Germinal center (tissue), 1 donor: ENCODE measurements at regions not wholly inside any gene's neighbourhood (a gene's known extent, or its start where the extent isn't known, plus 50 kb on each side); places are given as distances from the start of the nearest gene placed in this dataset.
"Not testable (repeated sequence)": the region's sequence is repeated elsewhere in the genome, so short reads cannot be mapped to it uniquely, and the experiment has no call there.

ENCODE experiments used
- DNase-seq: peaks from one replicate; pipeline ENCODE4 v3.0.0; 2012; ENCODE audit warnings: mixed read lengths, low spot score

DNA sequence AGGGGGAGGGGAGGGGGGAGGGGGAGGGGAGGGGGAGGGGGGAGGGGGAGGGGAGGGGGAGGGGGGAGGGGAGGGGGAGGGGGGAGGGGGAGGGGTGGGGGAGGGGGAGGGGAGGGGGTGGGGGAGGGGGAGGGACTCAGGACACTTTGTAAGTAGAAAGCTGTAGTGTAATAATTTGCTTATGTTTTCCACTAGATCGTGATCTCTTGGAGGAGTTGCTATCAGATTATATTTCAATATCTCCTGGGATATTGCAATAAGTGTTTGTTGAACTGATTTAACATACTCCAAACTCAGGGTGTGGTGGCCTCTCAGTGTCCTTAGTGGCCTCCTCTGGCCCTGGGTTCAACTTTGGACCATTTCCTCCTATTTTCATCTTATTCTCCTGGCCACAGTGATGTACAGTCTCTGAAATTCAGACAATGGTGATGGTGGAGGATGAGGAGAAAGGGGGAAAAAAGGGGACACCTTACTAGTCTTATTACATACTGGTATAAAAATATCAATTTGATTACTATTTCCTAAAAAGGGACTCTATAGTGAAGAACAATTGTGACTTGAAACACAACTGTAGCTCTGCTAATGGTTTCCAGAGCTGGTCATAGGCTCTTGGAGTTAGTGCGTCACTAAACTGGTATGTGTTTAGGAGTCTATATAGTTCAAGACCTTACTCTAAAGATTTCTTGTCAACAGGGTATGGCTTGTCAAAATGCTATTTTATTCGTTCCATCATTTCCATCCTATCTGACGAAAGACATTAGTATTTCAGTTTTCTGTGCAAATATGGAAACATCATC lies 89.6 kb downstream of the DDX1 start:
- DNase-seq: no peak

DNA sequence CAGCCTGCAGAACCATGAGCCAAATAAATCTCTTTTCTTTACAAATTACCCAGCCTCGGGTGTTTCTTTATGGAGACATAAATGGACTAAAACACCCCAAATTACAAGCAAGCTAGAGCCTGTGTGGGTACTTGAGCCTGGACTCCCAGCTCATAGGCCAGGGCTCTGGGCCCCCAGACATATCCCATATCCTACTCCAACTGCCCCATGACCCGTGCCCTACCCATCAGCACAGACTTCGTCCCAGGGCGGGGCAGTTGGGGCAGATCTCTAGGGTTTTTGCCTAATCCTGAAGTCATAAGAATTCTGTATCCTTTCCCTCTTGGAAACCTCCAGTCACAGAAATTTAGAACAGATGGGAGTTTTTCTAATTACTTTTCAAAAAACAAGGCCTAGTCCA lies 90.7 kb downstream of the DDX1 start:
- DNase-seq: no peak

DNA sequence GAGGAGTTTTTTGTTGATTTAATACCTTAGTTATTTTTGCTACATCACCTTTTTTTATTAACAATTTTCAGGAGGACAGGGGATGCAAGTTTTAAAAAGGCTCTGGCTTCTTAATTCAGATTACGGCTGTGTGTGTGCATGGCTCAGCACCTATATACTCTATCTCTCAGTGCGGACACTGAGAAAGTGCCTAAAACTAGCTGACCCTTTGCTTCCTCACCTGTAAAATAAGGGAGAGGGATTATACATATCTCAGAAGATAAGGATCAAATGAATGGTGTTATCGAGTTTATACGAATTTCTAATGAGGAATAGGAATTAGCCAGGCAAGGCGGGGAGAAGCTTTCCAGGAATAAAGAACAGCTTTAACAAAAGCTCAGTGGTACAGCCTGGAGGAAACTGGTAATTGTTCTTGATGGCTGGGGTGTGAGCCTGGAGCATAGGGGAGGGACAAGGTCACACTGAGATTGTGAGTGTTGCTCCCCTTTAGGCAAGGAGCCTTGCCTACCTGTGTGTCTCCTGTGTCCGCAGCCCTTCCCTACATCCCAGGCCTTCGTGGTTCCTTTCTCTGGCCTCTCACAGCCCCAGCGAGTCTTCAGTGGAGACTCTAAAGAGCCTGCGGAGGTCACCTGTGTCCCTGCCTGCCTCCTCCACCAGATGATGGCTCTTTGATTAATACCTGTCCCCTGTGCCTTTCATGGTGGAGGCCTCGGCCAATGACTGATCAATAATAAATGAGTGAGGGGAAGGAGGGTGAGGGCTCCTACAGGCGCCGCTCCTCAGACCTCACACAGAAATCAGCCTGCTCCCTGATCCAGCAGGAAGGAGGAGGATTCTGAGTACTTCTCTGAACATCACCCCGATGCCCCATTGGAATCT lies 92.7 kb downstream of the DDX1 start:
- no peak for DNase-seq

DNA sequence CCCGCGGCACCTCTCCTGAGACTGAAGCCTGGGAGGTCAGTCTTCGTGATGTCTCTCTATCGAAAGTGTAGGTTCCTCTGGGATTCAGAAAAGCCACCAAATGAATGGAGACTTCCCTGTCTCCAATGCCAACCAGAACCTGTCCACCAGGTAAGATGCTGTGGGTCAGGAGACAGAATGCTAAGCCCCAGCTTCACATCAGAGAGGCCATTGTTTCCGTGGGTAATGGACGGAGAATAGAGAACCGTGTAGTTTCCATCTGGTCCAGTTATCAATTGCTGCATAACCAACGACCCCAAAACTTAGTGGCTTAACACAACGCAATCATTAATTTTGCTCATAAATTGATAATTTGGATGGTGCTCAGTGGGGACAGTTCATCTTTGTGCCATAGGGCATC lies 93.5 kb downstream of the DDX1 start:
- no peak for DNase-seq

DNA sequence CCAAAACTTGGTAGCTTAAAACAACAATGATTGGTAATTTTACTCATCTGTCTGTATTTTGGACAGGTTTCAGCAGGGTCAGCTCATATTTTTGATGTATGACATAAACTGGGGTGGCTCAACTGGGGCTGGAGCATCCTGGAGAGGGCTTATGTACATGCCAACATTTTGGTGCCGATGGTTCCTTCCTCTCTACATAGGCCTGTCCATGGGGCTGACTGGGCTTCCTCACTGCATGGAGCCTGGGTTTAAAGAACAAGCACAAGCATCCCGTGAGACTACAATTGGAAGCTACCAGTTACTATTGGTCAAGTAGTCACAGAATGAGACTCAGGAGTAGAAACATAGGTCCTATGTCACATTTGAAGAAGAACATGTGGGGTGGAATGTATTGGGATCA lies 95.0 kb downstream of the DDX1 start:
- DNase-seq: no peak

DNA sequence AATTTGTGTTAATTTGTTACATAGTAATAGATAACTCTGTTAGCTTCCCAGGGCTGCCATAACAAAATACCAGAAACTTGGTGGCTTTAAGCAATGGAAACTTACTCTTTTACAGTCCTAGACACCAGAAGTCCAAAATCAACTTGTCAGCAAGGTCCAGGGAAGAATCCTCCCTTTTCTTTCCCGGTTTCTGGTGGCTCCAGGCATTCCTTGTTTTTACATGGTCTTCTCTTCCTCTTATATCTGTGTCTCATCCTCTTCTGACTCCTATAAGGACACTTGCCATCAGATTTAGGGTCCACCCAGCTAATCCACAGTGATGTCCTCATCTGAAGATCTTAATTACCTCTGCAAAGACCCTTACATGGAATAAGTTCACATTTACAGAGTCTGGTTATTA lies 95.6 kb downstream of the DDX1 start:
- no peak for DNase-seq

DNA sequence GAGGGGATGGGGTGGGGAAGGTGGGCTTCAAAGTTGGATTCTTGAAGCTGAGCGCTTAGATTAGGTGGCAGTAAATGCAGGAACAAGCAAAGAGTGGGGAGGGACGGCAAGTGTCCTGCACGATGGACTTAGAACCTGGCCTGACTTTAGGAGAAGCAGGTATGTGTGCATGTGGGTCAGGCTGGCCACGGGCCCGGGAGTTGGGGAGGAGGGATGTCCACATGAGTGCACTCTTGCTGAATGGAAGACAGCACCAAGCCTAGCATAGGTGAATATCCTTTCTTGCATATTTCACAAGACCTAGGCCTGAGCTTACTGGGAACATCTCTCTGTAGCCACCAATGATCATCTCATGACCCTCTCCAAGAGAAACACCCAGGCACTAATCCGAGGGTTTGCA lies 96.1 kb downstream of the DDX1 start:
- DNase-seq: no peak

DNA sequence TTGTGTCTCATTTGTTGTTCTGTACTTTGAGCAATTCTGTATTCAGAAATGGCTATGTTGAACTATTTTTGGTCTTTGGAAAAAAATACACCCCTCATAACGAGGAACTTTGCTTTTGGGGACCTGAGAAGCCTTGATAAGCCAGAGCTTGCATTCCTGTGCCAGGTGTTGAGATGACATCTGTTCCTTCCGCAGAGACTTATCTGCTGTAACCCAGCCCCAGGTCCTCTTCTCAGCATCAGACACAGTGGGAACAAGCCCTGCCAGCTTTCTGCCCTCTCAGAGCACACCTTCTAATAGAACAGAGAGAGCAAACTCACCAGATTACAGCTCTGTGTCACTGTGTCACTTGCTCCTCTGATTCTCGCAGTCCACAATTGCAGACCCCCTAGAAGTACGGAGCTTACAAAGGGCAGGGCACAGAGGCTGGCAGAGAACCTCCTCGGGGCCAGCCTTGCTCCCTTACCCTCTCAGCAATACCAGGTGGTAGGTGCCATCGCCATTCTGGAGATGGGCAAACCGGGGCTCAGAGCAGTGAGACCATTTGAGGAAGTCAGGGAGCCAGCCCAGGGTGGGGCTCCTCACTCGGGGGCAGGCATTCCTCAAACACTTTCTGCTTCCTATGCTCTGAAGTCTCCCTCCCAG lies 97.4 kb downstream of the DDX1 start:
- DNase-seq: no peak

DNA sequence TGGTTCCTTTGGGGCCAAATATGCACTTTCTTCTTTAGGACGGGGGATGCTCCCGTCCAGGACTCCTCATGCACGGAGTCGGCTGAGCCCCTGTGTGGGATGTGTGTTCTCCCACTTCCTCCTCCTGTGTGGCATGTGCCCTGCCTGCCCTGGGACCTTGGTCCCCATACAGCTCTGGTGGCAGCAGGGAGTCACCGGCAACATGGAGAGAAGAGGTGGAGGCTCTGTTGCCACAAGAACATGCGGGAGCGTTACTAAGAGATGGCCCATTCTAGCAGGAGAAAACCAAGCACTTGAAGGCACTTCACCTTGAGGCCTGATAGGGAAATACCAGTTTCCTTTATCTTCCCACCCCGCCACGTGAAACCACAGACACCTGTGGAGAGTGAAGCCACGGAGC lies 98.0 kb downstream of the DDX1 start:
- DNase-seq: no peak

DNA sequence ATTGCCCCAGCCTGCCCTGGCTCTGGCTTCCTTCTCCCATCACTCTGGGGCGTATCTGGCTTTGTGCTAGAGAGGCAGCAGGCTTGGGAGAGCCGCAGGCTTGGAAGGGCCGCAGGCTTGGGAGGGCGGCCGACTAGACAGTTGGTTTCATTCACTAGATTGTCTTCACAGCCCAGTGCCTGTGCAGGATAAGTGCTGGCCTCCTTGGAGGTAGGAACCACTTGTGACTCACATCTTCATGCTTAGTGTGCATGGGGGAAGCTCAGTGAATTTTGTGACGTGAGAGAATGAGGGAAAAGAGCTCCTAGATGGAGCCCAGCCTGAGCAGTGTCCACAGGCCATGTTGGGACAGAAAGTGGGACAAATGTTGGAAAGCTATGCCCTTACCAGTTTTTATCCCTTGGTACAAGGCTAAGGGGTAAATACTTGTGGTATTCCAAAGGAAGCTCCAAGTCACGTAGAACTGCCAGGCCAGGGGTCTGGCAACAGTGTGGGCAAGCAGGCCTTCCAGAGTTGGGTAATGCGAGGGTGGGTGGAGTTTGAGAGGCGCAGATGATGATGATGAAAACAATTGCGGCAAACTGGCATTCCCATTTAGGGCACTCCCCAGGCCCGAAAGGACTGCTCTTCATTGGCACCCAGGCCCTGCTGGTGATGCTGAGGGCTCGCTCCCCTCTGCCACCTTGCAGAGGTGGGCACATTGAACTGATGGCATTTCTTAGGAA lies 100.1 kb downstream of the DDX1 start:
- DNase-seq: no peak

DNA sequence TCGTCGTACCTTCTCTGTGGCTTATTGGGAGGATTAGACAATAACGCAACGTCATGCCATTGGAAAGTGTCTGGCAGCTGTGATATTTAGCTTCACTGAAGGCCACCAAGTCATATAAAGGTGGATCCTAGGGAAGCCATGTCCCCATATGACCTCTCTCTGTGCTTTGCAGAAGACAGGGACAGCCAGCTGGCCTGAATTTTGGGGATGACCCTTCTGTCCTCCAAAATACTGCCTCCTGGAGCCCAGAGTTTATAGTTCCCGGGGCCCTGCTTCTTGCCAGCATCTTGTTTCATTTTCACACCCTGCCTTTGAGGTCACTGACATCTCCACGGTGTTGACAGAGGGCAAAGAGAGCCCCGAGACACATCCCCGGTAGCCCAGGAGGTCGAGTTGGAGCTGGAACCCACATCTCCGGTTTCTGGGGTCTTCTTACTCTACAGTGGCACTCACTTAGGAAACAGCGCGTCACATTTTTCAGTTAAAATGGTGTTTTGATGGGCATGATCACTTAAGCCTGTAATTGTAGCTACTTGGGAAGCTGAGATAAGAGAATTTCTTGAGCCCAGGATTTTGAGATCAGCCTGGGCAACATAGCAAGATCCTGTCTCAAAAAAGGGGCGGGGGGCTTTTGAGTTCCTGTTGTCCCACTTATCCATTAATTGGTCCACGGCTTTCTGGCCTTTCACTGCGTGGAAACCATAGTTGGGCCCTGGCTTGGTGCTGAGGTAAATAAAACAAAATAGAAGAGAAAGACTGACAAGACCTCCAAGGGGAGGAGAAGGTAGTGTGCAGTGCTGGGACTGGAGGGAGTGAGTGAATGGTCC lies 101.1 kb downstream of the DDX1 start:
- no peak for DNase-seq

DNA sequence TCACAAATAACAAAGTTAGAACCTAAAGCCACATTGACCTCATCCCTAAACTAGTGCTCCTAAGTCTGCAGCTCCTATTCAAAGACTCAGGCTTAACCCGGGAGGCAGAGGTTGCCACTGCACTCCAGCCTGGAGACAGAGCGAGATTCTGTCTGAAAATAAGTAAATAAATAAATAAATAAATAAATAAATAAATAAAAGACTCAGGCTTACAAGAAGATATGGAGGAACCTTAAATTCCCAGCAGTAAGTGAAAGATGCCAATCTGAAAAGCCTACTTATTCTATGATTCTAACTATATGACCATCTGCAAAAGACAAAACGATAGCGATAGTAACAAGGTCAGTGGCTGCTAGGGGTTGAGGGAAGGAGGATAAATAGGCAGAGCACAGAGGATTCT lies 101.7 kb downstream of the DDX1 start:
- DNase-seq: no peak

DNA sequence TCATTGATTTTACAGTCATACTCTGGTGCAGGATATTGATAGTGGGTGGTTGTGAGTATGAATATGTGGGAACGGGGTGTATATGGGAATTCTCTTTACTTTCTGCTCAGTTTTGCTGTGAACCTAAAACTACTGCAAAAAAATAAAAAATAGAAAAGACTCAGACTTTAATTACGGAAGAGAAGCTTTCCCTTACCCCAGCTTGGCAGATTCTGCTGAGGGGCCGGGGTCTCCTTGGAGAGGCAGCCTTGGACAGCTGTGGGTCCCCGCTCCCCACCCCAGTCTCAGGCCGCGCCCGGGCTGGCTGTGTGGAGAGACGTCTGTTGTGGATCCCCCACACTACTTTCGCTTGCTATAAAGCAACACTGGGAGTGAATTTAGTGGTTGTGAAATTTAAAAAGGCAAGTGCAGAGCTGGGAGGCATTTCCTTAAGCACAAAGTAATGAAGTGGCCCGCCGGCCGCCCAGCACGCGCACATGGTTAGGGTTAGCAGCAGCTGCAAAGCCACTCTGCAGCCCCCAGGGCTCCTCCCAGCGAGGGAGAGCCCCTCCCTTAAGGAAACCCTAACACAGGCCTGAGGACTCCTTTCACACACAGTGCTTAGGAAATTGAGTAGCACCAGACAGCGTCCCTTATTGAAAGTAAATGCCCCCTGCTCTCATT lies 102.4 kb downstream of the DDX1 start:
- no peak for DNase-seq

DNA sequence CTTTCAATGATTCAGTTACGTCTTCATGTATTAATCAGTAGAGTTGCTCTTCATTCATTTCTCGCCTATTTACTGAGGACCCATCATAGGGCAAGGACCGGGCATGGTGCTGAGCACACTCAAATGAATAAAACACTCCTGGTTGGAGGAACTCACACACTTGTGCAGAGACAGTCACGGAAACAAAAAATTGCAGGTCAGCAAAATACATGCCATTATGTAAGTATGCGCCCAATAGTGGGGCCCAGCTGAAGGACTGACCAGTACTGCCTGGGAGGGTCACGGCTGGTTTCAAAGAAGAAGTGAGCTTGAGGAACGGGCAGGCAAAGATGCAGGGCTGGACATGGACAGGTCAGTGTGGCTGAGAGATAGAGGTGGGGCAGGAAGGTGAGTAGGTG lies 102.9 kb downstream of the DDX1 start:
- no peak for DNase-seq

DNA sequence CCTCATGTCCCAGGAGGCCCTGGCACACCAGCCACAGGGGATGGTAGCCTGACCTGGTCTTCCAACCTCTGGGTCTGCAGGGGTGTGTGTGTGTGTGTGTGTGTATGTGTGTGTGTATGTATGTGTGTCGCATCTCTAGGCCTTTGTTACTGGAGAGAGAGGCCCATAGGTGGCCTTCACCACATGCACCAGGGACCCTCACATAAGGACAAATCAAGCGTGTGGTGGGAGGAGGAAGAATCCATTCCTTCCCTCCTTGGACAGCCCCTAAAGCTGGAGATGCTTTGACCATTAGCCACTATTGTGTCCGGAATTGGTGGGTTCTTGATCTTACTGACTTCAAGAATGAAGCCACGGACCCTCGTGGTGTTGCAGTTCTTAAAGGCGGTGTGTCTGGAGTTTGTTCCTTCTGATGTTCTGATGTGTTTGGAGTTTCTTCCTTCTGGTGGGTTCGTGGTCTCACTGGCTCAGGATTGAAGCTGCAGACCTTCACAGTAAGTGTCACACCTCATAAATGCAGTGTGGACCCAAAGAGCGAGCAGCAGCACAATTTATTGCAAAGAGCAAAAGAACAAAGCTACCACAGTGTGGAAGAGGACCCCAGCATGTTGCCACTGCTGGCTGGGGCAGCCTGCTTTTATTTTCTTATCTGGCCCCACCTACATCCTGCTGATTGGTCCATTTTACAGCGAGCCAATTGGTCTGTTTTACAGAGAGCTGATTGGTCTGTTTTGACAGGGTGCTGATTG lies 104.1 kb downstream of the DDX1 start:
- DNase-seq: no peak

DNA sequence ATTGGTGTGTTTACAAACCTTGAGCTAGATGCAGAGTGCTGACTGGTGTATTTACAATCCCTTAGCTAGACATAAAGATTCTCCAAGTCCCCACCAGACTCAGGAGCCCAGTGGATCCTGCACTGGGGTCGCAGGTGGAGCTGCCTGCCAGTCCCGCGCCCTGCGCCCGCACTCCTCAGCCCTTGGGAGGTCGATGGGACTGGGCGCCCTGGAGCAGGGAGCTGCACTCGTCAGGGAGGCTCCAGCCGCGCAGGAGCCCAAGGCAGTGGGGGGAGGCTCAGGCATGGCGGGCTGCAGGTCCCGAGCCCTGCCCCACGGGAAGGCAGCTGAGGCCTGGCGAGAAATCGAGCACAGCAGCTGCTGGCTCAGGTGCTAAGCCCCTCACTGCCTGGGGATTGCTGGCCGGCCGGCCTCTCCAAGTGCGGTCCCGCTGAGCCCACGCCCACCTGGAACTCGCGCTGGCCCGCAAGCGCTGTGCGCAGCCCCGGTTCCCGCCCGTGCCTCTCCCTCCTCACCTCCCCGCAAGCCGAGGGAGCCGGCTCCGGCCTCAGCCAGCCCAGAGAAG lies 105.0 kb downstream of the DDX1 start:
- DNase-seq: not testable (repeated sequence)

DNA sequence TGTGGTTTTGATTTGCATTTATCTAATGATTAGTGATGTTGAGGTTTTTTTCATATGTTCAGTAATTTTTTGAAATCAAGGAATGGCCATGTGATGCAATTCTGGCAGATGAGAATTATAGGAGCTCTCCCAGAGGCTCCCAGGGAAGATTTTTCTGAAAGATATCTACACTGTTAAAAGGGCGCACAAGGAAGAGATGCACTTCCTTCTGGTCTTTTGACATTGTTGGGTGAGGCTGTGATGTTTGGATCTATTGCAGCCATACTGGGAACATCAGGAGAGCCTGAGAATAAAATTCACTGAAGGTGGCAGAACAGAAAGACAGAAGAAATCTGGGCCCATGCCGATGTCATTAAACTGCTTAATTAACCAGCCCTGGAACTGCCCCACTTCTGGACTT lies 108.5 kb downstream of the DDX1 start:
- DNase-seq: no peak

DNA sequence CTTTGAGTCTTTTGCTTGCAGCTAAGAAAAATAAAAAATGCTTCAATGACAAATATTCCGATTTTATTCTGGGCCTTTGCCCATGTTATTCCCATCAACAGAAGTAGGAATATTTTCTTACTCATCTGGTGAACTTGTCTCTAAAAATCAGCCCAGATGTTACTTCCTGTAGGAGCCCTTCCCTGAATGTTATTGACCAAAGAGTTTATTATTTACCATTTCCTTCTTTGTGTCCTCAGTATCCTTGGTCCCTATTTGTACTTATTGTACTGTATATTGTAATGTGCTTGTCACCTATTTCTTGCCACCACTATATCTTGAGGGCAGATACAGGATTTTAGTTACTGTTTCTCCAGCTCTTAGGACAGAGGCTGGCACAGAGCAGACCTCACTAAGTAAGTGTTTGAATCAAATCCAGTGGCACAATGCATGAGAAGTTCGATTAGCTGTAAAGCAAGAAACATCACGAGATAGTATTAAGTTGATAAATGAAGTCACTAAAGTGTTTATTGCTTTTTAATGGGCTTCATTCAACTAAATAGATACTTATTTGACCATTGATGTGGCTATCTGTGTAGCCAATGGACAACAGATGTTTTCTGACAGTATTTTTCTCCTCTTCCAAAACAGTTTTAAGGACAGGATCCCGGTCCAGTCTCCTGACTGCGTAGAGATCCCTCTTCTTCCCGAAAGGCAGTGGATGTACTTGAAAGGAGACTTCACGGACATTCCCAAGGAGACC lies 109.1 kb downstream of the DDX1 start:
- DNase-seq: no peak

DNA sequence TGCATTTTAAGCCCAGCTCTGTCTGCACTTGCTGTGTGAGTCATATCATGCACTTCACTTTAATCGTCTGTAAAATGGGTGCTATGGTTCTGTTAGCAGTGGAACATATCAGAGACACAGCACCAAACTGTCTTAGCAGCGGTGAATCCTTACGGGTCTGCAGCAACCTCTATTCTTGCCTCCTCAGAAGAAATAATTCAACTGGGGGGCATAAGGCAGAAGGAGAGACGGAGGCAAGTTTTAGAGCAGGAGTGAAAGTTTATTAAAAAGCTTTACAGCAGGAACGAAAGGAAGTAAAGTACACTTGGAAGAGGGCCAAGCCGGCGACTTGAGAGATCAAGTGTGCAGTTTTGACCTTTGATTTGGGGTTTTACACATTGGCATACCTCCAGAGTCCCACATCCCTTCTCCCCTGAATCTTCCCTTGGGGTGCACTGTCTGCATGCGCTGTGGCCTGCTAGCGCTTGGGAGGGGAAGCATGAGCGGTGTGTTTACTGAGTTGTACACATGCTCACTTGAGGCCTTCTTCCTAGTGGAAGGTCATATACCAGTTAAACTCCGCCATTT lies 109.8 kb downstream of the DDX1 start:
- DNase-seq: no peak
